Spleen (tissue), 7 donors: ENCODE measurements at regions not wholly inside any gene's neighbourhood (a gene's known extent, or its start where the extent isn't known, plus 50 kb on each side); places are given as distances from the start of the nearest gene placed in this dataset.

Source experiments
- POLR2A ChIP-seq, 3 donors: fragments of 450-650 bp; IDR thresholded peaks; one replicate each; pipeline ENCODE4 v1.5.1; 2017; ENCODE audit warnings: antibody characterized with exemption in 3 of 3, mild to moderate bottlenecking in 1 of 3
- TF ChIP-seq, protein P1 (sequence below), 11 experiments: fragments of 200-600 bp in 7 of 11; fragments of 450-650 bp in 4 of 11; sonication (generic) in 4 of 11; IDR thresholded peaks in 8 of 11; conservative IDR thresholded peaks in 3 of 11; 1 replicate in 7 of 11; 2 replicates in 4 of 11; pipeline versions ENCODE4 v1.4.0 to v1.8.0; 2016 to 2021; ENCODE audit warnings: antibody characterized with exemption in 11 of 11, inconsistent platforms in 4 of 11, mild to moderate bottlenecking in 1 of 11
- donor health status: DM: no; HTN: no; CAD: no; lungs with moderate emphysema.
- donor health status: DM: no; HTN: no; CAD: no.
- donor health status: DM: no; HTN: no; CAD: no.

DNA sequence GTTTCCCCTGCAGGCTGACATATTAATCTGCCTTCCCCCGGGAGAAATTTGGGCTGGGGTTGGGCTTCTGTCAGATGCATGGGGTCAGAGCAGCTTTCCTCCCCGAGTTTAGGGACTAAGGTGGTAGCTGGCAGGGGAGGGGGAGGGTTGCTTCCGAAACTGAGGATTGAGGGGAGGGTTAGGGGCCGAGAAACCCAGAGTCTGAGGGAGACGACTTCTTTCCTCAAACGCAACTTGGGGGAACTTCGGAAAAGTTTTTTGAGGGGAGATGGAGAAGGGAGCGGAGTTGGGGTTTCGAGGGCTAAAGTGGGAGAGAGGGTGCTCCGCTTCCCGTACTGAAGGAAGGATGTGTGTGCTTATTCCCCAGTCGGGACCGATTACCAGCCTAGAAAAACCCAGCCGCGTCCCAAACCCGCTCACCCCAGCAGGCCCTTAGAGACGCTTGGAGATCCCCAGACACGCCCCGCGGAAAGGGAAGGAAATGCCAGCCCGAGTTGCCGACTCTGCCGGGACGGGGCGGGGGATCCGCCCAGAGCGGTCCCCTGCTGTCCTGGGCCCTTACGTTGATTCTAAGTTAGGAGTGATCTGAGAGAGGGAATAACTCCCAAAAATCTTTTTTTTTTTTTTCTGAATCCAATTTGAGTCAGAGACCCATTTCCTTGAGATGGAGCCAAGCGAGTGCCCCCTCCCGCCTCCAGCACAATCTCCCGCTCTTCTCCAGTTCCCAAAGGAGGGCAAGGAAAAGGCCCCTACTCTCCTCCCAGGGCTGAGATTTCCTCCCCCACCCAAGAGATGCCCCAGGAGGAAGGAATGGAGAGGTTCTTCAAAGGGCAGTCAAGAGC, 61.9 kb downstream of the SMUG1 start:
- TF ChIP-seq, protein P1, sequence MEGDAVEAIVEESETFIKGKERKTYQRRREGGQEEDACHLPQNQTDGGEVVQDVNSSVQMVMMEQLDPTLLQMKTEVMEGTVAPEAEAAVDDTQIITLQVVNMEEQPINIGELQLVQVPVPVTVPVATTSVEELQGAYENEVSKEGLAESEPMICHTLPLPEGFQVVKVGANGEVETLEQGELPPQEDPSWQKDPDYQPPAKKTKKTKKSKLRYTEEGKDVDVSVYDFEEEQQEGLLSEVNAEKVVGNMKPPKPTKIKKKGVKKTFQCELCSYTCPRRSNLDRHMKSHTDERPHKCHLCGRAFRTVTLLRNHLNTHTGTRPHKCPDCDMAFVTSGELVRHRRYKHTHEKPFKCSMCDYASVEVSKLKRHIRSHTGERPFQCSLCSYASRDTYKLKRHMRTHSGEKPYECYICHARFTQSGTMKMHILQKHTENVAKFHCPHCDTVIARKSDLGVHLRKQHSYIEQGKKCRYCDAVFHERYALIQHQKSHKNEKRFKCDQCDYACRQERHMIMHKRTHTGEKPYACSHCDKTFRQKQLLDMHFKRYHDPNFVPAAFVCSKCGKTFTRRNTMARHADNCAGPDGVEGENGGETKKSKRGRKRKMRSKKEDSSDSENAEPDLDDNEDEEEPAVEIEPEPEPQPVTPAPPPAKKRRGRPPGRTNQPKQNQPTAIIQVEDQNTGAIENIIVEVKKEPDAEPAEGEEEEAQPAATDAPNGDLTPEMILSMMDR (IDR thresholded peaks at IDR 0.05 in 8 of 11, conservative IDR thresholded peaks at IDR 0.05 in 3 of 11) = no peak
- no peak for TF ChIP-seq POLR2A (IDR thresholded peaks at IDR 0.05)
